ENCODE measurements at regions not wholly inside any gene's neighbourhood (a gene's known extent, or its start where the extent isn't known, plus 50 kb on each side); places are given as distances from the start of the nearest gene placed in this dataset.
A peak's percentile ranks its signal among the peaks of the same experiment; 100 is the strongest.

GRCh38 chr6:168221000-168221399 is 98.6 kb downstream of the DACT2 start:
- WGBS, 2 donors, result 80 to 85% methylated on average over 5 of the region's 5 CpGs
- ATAC-seq (no peak), FAIRE-seq (no peak), DNase-seq (no peak)
- no peak for TF ChIP-seq CTCF (IDR thresholded peaks at IDR 0.05)
- intact Hi-C loops (cut with DNase I), result no loop called here
- Histone ChIP-seq H3K4me3 (no peak overlapping the region), H3K9me3 (no peaks in the 10 kb centered on the region), H3K27me3 (no peaks in the 10 kb centered on the region), H3K27ac (no peak overlapping the region), H3K36me3 (no peaks in the 10 kb centered on the region), H3K4me1 (no peaks in the 10 kb centered on the region)

GRCh38 chr6:168219804-168220203 is 99.8 kb downstream of the DACT2 start:
- Histone ChIP-seq H3K27ac (no peak overlapping the region), H3K27me3 (no peaks in the 10 kb centered on the region), H3K9me3 (no peaks in the 10 kb centered on the region), H3K4me1 (no peaks in the 10 kb centered on the region), H3K36me3 (no peaks in the 10 kb centered on the region), H3K4me3 (no peak overlapping the region)
- WGBS, 2 donors, result 88 to 89% methylated on average over 10 of the region's 10 CpGs
- ATAC-seq (no peak), DNase-seq (no peak), FAIRE-seq (no peak)
- TF ChIP-seq CTCF (IDR thresholded peaks at IDR 0.05), result no peak
- intact Hi-C loops (cut with DNase I), result no loop called here

- intact Hi-C loops (cut with DNase I), result no loop called here
- no peak overlapping the region for H3K4me3 ChIP-seq
- no peak for DNase-seq
- H3K4me1 ChIP-seq, result no peaks in the 10 kb centered on the region
- H3K9me3 ChIP-seq, result no peaks in the 10 kb centered on the region
- TF ChIP-seq CTCF (IDR thresholded peaks at IDR 0.05), result no peak
- no peak overlapping the region for H3K27ac ChIP-seq
- no peaks in the 10 kb centered on the region for H3K27me3 ChIP-seq
- ATAC-seq, result peak in 2 of 4 donors; percentile 32 to 38
- no peak for FAIRE-seq
- H3K36me3 ChIP-seq, result no peaks in the 10 kb centered on the region
- 76 to 81% methylated on average over 12 of the region's 12 CpGs for WGBS, 2 donors
Observed at GRCh38 chr6:168218785-168219566, 100.6 kb downstream of the DACT2 start.

- intact Hi-C loops (cut with DNase I), result no loop called here
- Histone ChIP-seq H3K27me3 (no peaks in the 10 kb centered on the region), H3K36me3 (no peaks in the 10 kb centered on the region), H3K4me1 (no peaks in the 10 kb centered on the region), H3K4me3 (no peak overlapping the region), H3K9me3 (no peaks in the 10 kb centered on the region), H3K27ac (no peak overlapping the region)
- ATAC-seq (no peak), FAIRE-seq (no peak), DNase-seq (no peak)
- TF ChIP-seq CTCF (IDR thresholded peaks at IDR 0.05), result no peak
- WGBS, 2 donors, result 65 to 68% methylated on average over 9 of the region's 9 CpGs
Observed at GRCh38 chr6:168217880-168218537, 101.6 kb downstream of the DACT2 start.
